GM23338 (cell line): ENCODE measurements at regions not wholly inside any gene's neighbourhood (a gene's known extent, or its start where the extent isn't known, plus 50 kb on each side); places are given as distances from the start of the nearest gene placed in this dataset.

Source experiments
- CTCF ChIP-seq, 2 experiments: fragments of 200-600 bp in 1 of 2; sonication (generic) in 1 of 2; conservative IDR thresholded peaks; 2 replicates each; pipeline versions ENCODE4 v1.5.1 to v1.6.1; 2016 to 2017; ENCODE audit warnings: antibody characterized with exemption in 2 of 2, low read depth in 2 of 2, mild to moderate bottlenecking in 2 of 2, moderate library complexity in 1 of 2
- EZH2 ChIP-seq: fragments of 200-600 bp; sonication (generic); IDR thresholded peaks from one replicate; pipeline ENCODE4 v1.8.0; 2017; ENCODE audit warnings: antibody characterized with exemption, mild to moderate bottlenecking, low read depth; ENCODE audit not compliant: unreplicated experiment
- EZH2phosphoT487 ChIP-seq: fragments of 200-600 bp; sonication (generic); IDR thresholded peaks from one replicate; pipeline ENCODE4 v1.8.1; 2018; ENCODE audit warnings: antibody characterized with exemption; ENCODE audit not compliant: unreplicated experiment
- JUNB ChIP-seq: IDR thresholded peaks from one replicate; pipeline ENCODE4 v1.6.1; 2016; ENCODE audit warnings: antibody characterized with exemption; ENCODE audit not compliant: unreplicated experiment
- POLR2AphosphoS5 ChIP-seq: IDR thresholded peaks from 2 replicates; pipeline ENCODE4 v1.6.1; 2016; ENCODE audit warnings: antibody characterized with exemption, low read depth
- REST ChIP-seq: IDR thresholded peaks from one replicate; pipeline ENCODE4 v1.6.1; 2018; ENCODE audit warnings: antibody characterized with exemption; ENCODE audit not compliant: unreplicated experiment
- STAT1 ChIP-seq: IDR thresholded peaks from one replicate; pipeline ENCODE4 v1.6.1; 2016; ENCODE audit warnings: antibody characterized with exemption; ENCODE audit not compliant: unreplicated experiment
- ZNF331 ChIP-seq: fragments of 250-450 bp; sonication (Bioruptor Pico); IDR thresholded peaks from 2 replicates; pipeline ENCODE4 v1.5.0; 2020; ENCODE audit warnings: low read depth, mild to moderate bottlenecking, moderate library complexity

DNA sequence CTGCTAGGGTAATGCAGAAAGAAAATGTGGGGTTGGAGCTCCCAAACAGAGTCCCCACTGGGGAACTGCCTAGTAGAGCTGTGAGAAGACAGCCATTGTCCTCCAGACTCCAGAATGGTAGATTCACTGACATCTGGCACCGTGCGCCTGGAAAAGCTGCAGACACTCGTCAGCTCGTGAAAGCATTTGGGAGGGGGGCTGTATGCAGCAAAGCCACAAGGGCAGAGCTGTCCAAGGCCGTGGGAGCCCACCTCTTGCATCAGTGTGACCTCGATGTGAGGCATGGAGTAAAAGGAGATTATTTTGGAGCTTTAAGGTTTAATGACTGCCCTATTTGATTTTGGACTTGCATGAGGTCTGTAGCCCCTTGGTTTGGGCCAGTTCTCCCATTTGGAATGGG lies 242.9 kb downstream of the VGLL3 start:
- TF ChIP-seq CTCF (conservative IDR thresholded peaks at IDR 0.05; ENCODE audit: low read depth in 2 of 2) (no peak), EZH2 (no peak), EZH2phosphoT487 (no peak), REST (no peak), ZNF331 (CRISPR knock-in tag) (no peak), JUNB (no peak), STAT1 (no peak), POLR2AphosphoS5 (no peak)
